NCI-H748 (cell line): ENCODE measurements at regions not wholly inside any gene's neighbourhood (a gene's known extent, or its start where the extent isn't known, plus 50 kb on each side); places are given as distances from the start of the nearest gene placed in this dataset.
A peak's percentile ranks its signal among the peaks of the same experiment; 100 is the strongest.

Source experiments
- DNase-seq: peaks from one replicate; lab custom pipeline; 2025; ENCODE audit not compliant: unreplicated experiment; lab: John Stamatoyannopoulos, UW

GRCh38 chr21:16863362-16863905 is 649.4 kb upstream of the CXADR start:
- DNase-seq: no peak

- peak; percentile 33 for DNase-seq
These were observed 648.9 kb upstream of the CXADR start for GRCh38 chr21:16863908-16864307.

DNA sequence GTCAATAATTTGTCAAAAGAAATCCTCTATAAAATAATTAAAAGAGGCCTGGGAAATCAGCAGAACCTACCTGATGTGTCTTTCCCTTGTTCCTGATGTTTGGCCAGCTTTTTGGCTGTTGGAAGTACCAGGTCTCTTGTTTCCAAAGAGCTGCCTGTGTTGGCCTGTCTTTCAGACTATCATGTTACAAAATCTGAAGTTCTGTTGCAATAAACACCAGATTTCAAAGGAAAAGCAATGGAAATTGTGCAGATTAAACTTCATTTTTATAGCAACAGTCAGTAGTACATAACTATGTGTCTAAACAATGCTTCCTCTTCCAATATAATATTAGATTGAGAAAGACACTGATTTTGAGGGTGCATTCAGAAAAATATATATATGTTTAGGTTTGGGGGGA is 647.2 kb upstream of the CXADR start:
- no peak for DNase-seq

- DNase-seq: no peak
These were observed 646.0 kb upstream of the CXADR start for GRCh38 chr21:16866851-16867250.

GRCh38 chr21:16870103-16870502 is 642.7 kb upstream of the CXADR start:
- no peak for DNase-seq

DNA sequence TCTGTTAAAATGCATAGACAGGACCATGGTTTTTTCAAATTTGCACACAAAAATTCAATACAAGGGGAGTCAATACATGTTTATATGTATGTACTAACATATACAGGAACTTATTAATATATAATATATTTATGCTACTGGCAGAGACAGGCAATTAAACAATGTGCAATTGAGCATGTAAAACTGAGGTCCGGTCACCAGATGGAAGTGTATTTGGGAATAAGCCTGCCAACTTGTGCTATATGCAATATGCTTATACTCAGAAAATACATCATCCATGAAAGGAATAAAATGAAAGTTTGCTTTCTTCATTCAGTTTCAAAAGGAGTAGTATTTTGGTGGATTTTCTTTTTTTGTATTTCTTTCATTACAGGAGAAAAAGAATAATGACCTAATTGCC is 640.2 kb upstream of the CXADR start:
- no peak for DNase-seq

GRCh38 chr21:16873176-16873575 is 639.7 kb upstream of the CXADR start:
- no peak for DNase-seq

GRCh38 chr21:16873596-16873995 is 639.2 kb upstream of the CXADR start:
- no peak for DNase-seq

DNA sequence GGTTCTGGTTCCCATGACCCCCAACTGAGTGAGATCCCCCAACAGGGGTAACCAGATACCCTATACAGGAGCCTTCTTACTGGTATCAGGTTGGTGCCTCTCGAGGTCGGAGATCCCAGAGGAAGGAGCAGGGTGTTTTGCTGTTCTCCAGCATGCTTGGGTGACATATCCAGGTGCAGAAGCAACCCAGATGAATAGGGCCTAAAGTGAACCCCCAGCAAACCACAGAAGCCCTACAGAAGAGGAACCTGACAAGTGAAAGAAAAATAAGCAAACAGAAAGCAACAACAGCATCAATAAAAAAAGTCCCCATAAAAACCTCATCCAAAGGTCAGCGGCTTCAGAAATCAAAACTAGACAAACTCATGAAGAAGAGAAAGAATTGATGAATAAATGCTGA is 633.4 kb upstream of the CXADR start:
- DNase-seq: no peak

- DNase-seq: no peak
These were observed 621.0 kb upstream of the CXADR start for GRCh38 chr21:16891821-16892220.

DNA sequence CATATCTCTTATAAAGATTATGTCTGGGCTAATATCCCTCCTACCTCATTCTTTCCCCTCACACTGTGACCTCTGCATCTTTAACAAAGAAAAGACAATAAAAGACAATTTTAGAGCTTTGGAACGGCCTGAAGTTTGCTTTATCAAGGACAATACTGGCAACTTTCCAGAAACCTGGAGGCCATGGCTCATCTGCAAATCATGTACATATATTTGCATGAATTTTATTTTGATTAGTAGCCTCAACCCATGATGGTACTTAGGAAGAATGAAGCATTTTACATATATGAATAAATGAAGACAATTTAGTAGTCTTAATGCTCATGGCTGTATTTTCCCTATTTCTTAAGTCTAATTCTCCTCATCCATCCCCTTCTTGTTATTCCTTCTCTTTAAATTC is 612.2 kb upstream of the CXADR start:
- no peak for DNase-seq

DNA sequence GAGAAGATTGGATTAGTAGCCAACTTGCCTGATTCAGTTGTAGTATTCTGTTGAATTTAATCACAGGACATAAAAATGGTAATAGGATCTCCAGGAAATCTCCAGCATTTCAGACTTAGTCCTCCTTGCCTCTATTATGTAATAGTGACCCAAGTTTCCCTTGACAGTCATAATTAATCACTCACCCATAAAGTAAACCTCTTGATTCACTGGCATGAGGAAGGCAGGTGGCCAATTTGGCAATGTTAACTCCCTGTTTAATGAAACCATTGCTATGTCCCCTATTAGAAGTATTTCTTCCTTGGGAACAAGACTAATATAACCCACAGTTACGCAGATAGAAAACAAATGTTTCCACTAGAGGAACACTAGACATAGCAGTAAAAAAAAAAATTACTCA is 604.8 kb upstream of the CXADR start:
- DNase-seq: no peak

GRCh38 chr21:16910435-16911165 is 602.2 kb upstream of the CXADR start:
- DNase-seq: no peak

GRCh38 chr21:16911166-16911607 is 601.7 kb upstream of the CXADR start:
- DNase-seq: no peak

DNA sequence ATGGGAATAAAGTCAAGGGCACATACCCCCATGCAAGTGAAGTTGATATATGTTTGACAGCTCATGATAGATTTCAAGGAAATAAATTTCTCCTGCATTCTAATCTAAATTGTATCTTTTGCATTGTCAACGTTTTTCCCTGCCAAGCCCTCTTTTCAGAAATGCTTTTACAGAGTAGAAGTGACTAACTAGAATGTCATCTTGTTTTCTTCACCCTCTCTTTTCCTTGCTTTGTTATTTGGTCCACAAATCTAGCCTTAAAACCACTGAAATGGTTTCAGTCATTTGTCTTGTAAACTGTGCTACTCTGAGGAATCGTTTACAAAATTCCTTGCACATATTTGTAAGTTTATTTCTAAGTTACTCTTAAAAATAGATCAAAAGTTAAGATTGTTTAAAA is 600.8 kb upstream of the CXADR start:
- no peak for DNase-seq

DNA sequence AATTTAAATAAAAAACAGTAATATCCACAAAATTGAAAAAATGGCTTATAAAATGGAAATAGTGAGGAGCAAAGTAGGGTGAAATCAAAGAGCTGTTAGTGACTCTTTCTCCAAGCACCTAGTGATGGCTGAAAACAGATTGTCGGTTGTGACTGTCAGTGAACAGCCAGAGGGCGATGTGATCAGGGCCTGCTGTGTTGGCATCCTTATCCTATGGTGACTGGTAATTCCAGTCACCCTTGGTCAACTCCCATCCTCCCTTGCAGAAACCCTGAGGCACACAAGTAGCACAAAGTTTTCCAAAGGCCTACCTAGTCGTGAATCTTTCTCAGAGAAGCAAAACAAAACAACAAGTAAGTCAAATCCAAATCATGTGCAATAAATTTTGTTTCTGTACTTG is 599.8 kb upstream of the CXADR start:
- no peak for DNase-seq

GRCh38 chr21:16928439-16928838 is 584.4 kb upstream of the CXADR start:
- no peak for DNase-seq

GRCh38 chr21:16932314-16932713 is 580.5 kb upstream of the CXADR start:
- no peak for DNase-seq

DNA sequence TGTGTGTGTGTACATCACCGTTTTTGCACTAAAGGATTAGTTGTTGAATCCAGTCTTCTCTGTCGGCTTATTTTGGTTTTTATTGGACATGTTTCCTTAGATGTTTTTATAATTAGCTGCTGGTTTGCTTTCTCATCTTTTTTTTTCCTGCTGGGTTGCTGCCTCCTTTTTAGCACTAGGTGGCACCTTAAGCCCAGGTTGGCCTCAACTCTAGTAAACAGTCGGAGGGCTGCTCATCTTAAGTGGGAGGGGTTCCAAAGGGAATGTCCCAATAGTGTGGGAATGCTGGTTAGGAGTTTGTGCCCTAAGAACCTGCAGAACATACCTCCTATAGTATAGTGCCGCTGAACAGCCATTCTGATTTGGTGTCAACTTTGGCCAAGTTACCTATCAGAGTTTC is 570.1 kb upstream of the CXADR start:
- no peak for DNase-seq

DNA sequence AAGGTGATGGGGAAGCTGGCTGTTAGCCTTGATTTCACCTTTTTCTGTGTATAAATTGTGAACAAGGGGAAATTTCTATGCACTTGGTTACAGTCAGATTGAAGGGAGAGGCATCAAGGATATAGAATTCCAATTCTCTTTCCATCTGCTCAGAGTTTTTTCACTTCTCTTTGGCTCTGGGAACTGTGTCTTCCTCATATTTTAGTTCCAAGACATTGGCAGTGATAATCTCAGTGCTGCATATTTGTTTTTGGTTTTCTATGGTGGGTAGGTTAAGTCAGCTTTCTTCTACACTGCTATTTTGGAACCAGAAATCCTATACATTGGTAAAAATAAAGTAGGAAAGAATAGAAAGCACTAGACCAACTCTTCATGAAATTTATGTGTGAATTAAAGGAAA is 569.6 kb upstream of the CXADR start:
- DNase-seq: no peak

DNA sequence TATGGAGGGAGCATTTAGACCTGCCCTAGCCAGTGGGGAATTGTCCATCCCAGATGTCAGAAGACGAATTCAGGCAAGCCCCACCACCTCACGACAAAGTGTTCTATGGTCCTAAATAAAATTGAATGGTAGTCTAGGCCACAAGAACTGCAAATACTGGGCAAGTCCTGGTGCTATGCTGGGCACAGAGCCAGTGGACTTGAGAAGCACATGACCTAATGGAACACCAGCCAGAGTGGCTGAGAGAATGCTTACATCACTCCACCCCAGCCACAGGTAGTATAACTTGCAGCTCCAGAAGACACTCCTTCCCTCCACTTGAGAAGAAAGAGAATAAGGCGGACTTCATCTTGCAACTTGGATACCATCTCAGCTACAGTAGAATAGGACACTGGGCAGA is 567.3 kb upstream of the CXADR start:
- no peak for DNase-seq

GRCh38 chr21:16956824-16957223 is 556.0 kb upstream of the CXADR start:
- no peak for DNase-seq

GRCh38 chr21:16965424-16965823 is 547.4 kb upstream of the CXADR start:
- DNase-seq: no peak
